ENCODE measurements at regions not wholly inside any gene's neighbourhood (a gene's known extent, or its start where the extent isn't known, plus 50 kb on each side); places are given as distances from the start of the nearest gene placed in this dataset.

DNA sequence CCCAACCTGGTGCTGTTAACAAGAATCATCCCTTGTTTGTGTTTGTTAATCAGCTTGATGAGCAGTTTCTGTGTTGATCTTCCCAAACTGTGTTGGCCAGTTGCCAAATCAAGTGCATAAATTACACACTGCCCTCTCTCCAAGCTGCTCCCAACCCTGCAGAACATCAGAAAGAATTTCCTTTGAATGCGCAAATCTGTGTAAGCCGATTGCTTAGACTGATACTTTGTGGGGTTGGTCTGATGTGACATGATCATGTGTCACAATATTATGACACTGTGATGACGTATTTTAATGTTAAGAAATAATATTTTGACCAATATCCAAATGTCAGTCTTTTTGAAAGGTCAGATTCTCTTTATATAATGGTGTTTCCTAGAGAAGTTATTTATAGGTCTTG is 766.4 kb upstream of the WWC1 start:
- Histone ChIP-seq H3K4me2 (replicated peaks; ENCODE audit: extremely low read depth, low read length, poor library complexity, severe bottlenecking) (no peak overlapping the region), H3K79me2 (ENCODE audit: insufficient read depth, low read length) (no peaks in the 10 kb centered on the region), H3K27me3 (ENCODE audit: control insufficient read depth in 2 of 2, insufficient read depth in 2 of 2, low read length in 2 of 2) (no peaks in the 10 kb centered on the region), H3K9me3 (replicated peaks in 1 of 2; ENCODE audit: control insufficient read depth in 1 of 2, insufficient read depth in 1 of 2, low read length in 2 of 2) (no peaks in the 10 kb centered on the region), H2AFZ (ENCODE audit: insufficient read depth, low read depth, low read length, poor library complexity, severe bottlenecking) (no peak overlapping the region), H3K9ac (ENCODE audit: insufficient read depth, low read length, poor library complexity, severe bottlenecking) (no peak overlapping the region), H4K20me1 (ENCODE audit: insufficient read depth, low read length) (no peaks in the 10 kb centered on the region), H3K4me1 (ENCODE audit: control insufficient read depth in 1 of 2, insufficient read depth in 2 of 2, low read length in 2 of 2) (no peaks in the 10 kb centered on the region), H3K4me3 (replicated peaks in 1 of 3; ENCODE audit: low read depth in 2 of 3, low read length in 3 of 3) (no peak overlapping the region), H3K36me3 (replicated peaks in 1 of 2; ENCODE audit: control insufficient read depth in 1 of 2, insufficient read depth in 2 of 2, low read length in 2 of 2) (no peaks in the 10 kb centered on the region), H3K27ac (ENCODE audit: low read depth in 1 of 2, low read length in 2 of 2) (no peak overlapping the region)
- TF ChIP-seq, protein P1, sequence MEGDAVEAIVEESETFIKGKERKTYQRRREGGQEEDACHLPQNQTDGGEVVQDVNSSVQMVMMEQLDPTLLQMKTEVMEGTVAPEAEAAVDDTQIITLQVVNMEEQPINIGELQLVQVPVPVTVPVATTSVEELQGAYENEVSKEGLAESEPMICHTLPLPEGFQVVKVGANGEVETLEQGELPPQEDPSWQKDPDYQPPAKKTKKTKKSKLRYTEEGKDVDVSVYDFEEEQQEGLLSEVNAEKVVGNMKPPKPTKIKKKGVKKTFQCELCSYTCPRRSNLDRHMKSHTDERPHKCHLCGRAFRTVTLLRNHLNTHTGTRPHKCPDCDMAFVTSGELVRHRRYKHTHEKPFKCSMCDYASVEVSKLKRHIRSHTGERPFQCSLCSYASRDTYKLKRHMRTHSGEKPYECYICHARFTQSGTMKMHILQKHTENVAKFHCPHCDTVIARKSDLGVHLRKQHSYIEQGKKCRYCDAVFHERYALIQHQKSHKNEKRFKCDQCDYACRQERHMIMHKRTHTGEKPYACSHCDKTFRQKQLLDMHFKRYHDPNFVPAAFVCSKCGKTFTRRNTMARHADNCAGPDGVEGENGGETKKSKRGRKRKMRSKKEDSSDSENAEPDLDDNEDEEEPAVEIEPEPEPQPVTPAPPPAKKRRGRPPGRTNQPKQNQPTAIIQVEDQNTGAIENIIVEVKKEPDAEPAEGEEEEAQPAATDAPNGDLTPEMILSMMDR (IDR thresholded peaks at IDR 0.05) = no peak
- Mint-ChIP-seq H3K27ac (no peak overlapping the region), H3K4me3 (no peak overlapping the region), H3K4me1 (no peaks in the 10 kb centered on the region), H3K36me3 (no peaks in the 10 kb centered on the region), H3K27me3 (ENCODE audit: low read depth in 3 of 3) (no peaks in the 10 kb centered on the region), H3K9me3 (peaks cover 0 to 5% (median 2%) of the 10 kb centered on the region in 7 donors)
- WGBS (ENCODE audit: insufficient coverage) = no CpG with 5 or more reads among the region's 3 CpGs
- intact Hi-C loops (cut with micrococcal nuclease) = no loop called here
- no peak for DNase-seq

DNA sequence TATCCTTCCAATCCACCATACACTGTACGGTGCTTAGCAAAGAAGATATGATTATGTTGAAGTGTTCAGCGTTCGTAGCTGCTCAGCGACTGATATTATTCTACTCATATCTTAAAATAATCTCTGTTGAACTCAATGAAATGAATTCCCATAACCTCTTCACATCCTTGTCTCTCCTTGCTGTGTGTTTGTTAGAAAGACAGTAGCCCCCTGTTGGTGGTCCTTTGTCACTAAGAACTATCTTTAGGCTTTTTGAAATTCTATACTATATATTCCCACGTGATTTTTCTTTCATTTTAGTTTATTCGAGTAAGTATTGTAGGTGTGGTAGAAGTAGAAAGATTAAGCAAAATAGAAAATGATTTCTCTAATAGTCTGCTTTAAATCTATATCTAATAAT is 762.8 kb upstream of the WWC1 start:
- Mint-ChIP-seq H3K4me1 (no peaks in the 10 kb centered on the region), H3K9me3 (peaks cover 0 to 4% (median 0%) of the 10 kb centered on the region in 7 donors), H3K4me3 (no peak overlapping the region), H3K27me3 (ENCODE audit: low read depth in 3 of 3) (peaks cover 0 to 3% (median 0%) of the 10 kb centered on the region in 3 donors), H3K36me3 (no peaks in the 10 kb centered on the region), H3K27ac (no peak overlapping the region)
- no CpG with 5 or more reads among the region's 6 CpGs for WGBS (ENCODE audit: insufficient coverage)
- H3K27ac ChIP-seq (ENCODE audit: low read depth in 1 of 2, low read length in 2 of 2) = no peak overlapping the region
- no peaks in the 10 kb centered on the region for H3K4me1 ChIP-seq (ENCODE audit: control insufficient read depth in 1 of 2, insufficient read depth in 2 of 2, low read length in 2 of 2)
- H3K27me3 ChIP-seq (ENCODE audit: control insufficient read depth in 2 of 2, insufficient read depth in 2 of 2, low read length in 2 of 2) = no peaks in the 10 kb centered on the region
- intact Hi-C loops (cut with micrococcal nuclease) = no loop called here
- H3K9ac ChIP-seq (ENCODE audit: insufficient read depth, low read length, poor library complexity, severe bottlenecking) = no peak overlapping the region
- no peaks in the 10 kb centered on the region for H3K79me2 ChIP-seq (ENCODE audit: insufficient read depth, low read length)
- H2AFZ ChIP-seq (ENCODE audit: insufficient read depth, low read depth, low read length, poor library complexity, severe bottlenecking) = no peak overlapping the region
- H3K4me2 ChIP-seq (replicated peaks; ENCODE audit: extremely low read depth, low read length, poor library complexity, severe bottlenecking) = no peak overlapping the region
- H3K4me3 ChIP-seq (replicated peaks in 1 of 3; ENCODE audit: low read depth in 2 of 3, low read length in 3 of 3) = no peak overlapping the region
- H4K20me1 ChIP-seq (ENCODE audit: insufficient read depth, low read length) = no peaks in the 10 kb centered on the region
- no peaks in the 10 kb centered on the region for H3K36me3 ChIP-seq (replicated peaks in 1 of 2; ENCODE audit: control insufficient read depth in 1 of 2, insufficient read depth in 2 of 2, low read length in 2 of 2)
- DNase-seq = no peak
- TF ChIP-seq, protein P1 (IDR thresholded peaks at IDR 0.05) = no peak
- H3K9me3 ChIP-seq (replicated peaks in 1 of 2; ENCODE audit: control insufficient read depth in 1 of 2, insufficient read depth in 1 of 2, low read length in 2 of 2) = no peaks in the 10 kb centered on the region

Measured in CD14-positive monocyte (primary cell).